HepG2 (cell line): ENCODE measurements at regions not wholly inside any gene's neighbourhood (a gene's known extent, or its start where the extent isn't known, plus 50 kb on each side); places are given as distances from the start of the nearest gene placed in this dataset.

ENCODE experiments used
- ATAC-seq: fragments of 200-7000 bp; cut with Tn5 transposase; 3 replicates; pipeline ENCODE4 v1.9.1; 2020; ENCODE audit warnings: mild to moderate bottlenecking, moderate library complexity
- BruUV-seq: library from RNA; stranded (reverse); fragments of 400-500 nt; replicated peaks from 2 replicates; lab custom pipeline; 2021; lab: Mats Ljungman, UMichigan
- CTCF ChIA-PET: fragments of 300-600 bp; formaldehyde crosslinking; extraction: SDS; loops from one replicate; lab custom pipeline; 2021; ENCODE audit warnings: low total read pairs, inconsistent platforms, low intra/inter-chr PET ratio; lab: Yijun Ruan, JAX
- POLR2A ChIA-PET: fragments of 350-600 bp; sonication (Branson Sonifier 250); formaldehyde crosslinking; loops from one replicate; lab custom pipeline; 2020; ENCODE audit warnings: antibody characterized with exemption, inconsistent platforms; lab: Yijun Ruan, JAX
- DNase-seq: peaks from one replicate; pipeline ENCODE4 v3.0.0-alpha.2; 2015; ENCODE audit warnings: low spot score
- FAIRE-seq: peaks from 3 replicates; lab custom pipeline; 2011; peaks lifted over from hg19 to GRCh38; lab: Jason Lieb, UNC
- H2AFZ ChIP-seq: one replicate; pipeline ENCODE4 v1.6.1; 2011; ENCODE audit warnings: low read length, inconsistent platforms
- H3K27ac ChIP-seq: fragments of 300-600 bp; 3 replicates; pipeline ENCODE4 v1.8.0; 2011; ENCODE audit warnings: mixed run types, mild to moderate bottlenecking, mixed read lengths, low read length, inconsistent platforms; ENCODE audit not compliant: insufficient read depth; ENCODE audit errors: extremely low read length
- H3K27me3 ChIP-seq, 2 experiments: fragments of 200-600 bp in 1 of 2; 2 replicates in 1 of 2; 3 replicates in 1 of 2; pipeline versions ENCODE4 v1.6.0 to v1.8.0; 2011; ENCODE audit warnings: low read length in 2 of 2, mild to moderate bottlenecking in 2 of 2, moderate library complexity in 2 of 2, inconsistent platforms in 1 of 2; ENCODE audit not compliant: insufficient read depth in 2 of 2, control insufficient read depth in 1 of 2
- H3K36me3 ChIP-seq, 2 experiments: fragments of 200-600 bp in 1 of 2; replicated peaks in 1 of 2; 2 replicates in 1 of 2; 3 replicates in 1 of 2; pipeline versions ENCODE4 v1.5.1 to v1.8.0; 2011; ENCODE audit warnings: low read length in 2 of 2, inconsistent platforms in 1 of 2; ENCODE audit not compliant: insufficient read depth in 2 of 2, control insufficient read depth in 1 of 2
- H3K4me1 ChIP-seq: 2 replicates; pipeline ENCODE4 v1.5.1; 2012; ENCODE audit warnings: low read length, inconsistent platforms; ENCODE audit not compliant: insufficient read depth
- H3K4me2 ChIP-seq: 2 replicates; pipeline ENCODE4 v1.6.0; 2011; ENCODE audit warnings: low read depth, low read length, inconsistent platforms
- H3K4me3 ChIP-seq, 3 experiments: fragments of 200-600 bp in 1 of 3; sonication (generic), shearing (Covaris generic) in 1 of 3; replicated peaks in 1 of 3; 2 replicates each; pipeline ENCODE4 v1.5.1; 2011 to 2016; ENCODE audit warnings: low read length in 3 of 3, inconsistent platforms in 2 of 3, low read depth in 2 of 3, mild to moderate bottlenecking in 2 of 3, control low read depth in 1 of 3, mixed read lengths in 1 of 3; ENCODE audit not compliant: insufficient read depth in 1 of 3
- H3K79me2 ChIP-seq: one replicate; pipeline ENCODE4 v1.6.1; 2011; ENCODE audit warnings: low read length, inconsistent platforms; ENCODE audit not compliant: insufficient read depth
- H3K9ac ChIP-seq: 2 replicates; pipeline ENCODE4 v1.6.0; 2011; ENCODE audit warnings: mild to moderate bottlenecking, low read depth, low read length, inconsistent platforms; ENCODE audit not compliant: insufficient read depth
- H3K9me3 ChIP-seq: 2 replicates; pipeline ENCODE4 v1.5.1; 2012; ENCODE audit warnings: mild to moderate bottlenecking, low read length
- H4K20me1 ChIP-seq: 2 replicates; pipeline ENCODE4 v1.6.0; 2011; ENCODE audit warnings: inconsistent platforms, mild to moderate bottlenecking, low read length, moderate library complexity; ENCODE audit not compliant: insufficient read depth
- DBP ChIP-seq: sonication (generic); formaldehyde crosslinking; IDR thresholded peaks from 2 replicates; pipeline ENCODE4 v1.4.0; 2020; ENCODE audit warnings: missing genetic modification reagents; ENCODE audit errors: not compliant biosample characterization
- GFI1 ChIP-seq: sonication (generic); formaldehyde crosslinking; IDR thresholded peaks from 2 replicates; pipeline ENCODE4 v1.5.0; 2020; ENCODE audit warnings: missing genetic modification reagents, mild to moderate bottlenecking, borderline replicate concordance
- MAX ChIP-seq: IDR thresholded peaks from 2 replicates; pipeline ENCODE4 v1.6.1; 2012; ENCODE audit warnings: inconsistent platforms
- MED8 ChIP-seq: sonication (generic); formaldehyde crosslinking; IDR thresholded peaks from 2 replicates; pipeline ENCODE4 v1.8.1; 2023; ENCODE audit warnings: mild to moderate bottlenecking, missing genetic modification reagents; ENCODE audit not compliant: insufficient replicate concordance
- YEATS2 ChIP-seq: sonication (generic); formaldehyde crosslinking; IDR thresholded peaks from 2 replicates; pipeline ENCODE4 v1.4.0; 2020; ENCODE audit warnings: missing genetic modification reagents, borderline replicate concordance
- ZBTB10 ChIP-seq: sonication (generic); formaldehyde crosslinking; IDR thresholded peaks from 2 replicates; pipeline ENCODE4 v1.4.0; 2020; ENCODE audit warnings: missing genetic modification reagents, borderline replicate concordance
- ZNF615 ChIP-seq: sonication (generic); formaldehyde crosslinking; IDR thresholded peaks from 2 replicates; pipeline ENCODE4 v1.5.0; 2020; ENCODE audit warnings: mild to moderate bottlenecking, missing genetic modification reagents, borderline replicate concordance
- ZNF678 ChIP-seq: sonication (generic); formaldehyde crosslinking; IDR thresholded peaks from 2 replicates; pipeline ENCODE4 v1.4.0; 2020; ENCODE audit warnings: mild to moderate bottlenecking, missing genetic modification reagents
- ZNF761 ChIP-seq: sonication (generic); formaldehyde crosslinking; conservative IDR thresholded peaks from 2 replicates; pipeline ENCODE4 v1.4.0; 2020; ENCODE audit warnings: mild to moderate bottlenecking, missing genetic modification reagents
- ZSCAN25 ChIP-seq: sonication (generic); formaldehyde crosslinking; IDR thresholded peaks from 2 replicates; pipeline ENCODE4 v1.8.0; 2022; ENCODE audit warnings: mild to moderate bottlenecking, missing genetic modification reagents
- WGBS: methylation state at CpG from one replicate; pipeline ENCODE4 v1.1.6; 2017; ENCODE audit warnings: low lambda C conversion rate; 5-methylcytosine and 5-hydroxymethylcytosine counted together
- in situ Hi-C: cut with HindIII; loops from 2 replicates; pipeline ENCODE4 v1.10.0; 2017; ENCODE audit warnings: low pct_unique_long_range_greater_than_20kb; ENCODE audit not compliant: extremely low pct_ligation_motif_present
- intact Hi-C: fragments of 100-400 bp; cut with micrococcal nuclease; formaldehyde crosslinking; loops from one replicate; pipeline ENCODE4 v1.10.0; 2022; ENCODE audit not compliant: unreplicated experiment

GRCh38 chr2:239832490-239833268 lies 192.5 kb downstream of the NDUFA10 start:
- no peak for ATAC-seq
- H3K79me2 ChIP-seq = no peaks in the 10 kb centered on the region
- CTCF ChIA-PET = no interaction called here
- no peak overlapping the region for H3K4me2 ChIP-seq
- no peaks in the 10 kb centered on the region; the same call in 1 of the 2 replicates for H4K20me1 ChIP-seq
- POLR2A ChIA-PET = no interaction called here
- H3K27me3 ChIP-seq = peaks cover 9 to 47% of the 10 kb centered on the region in 2 experiments
- no peaks in the 10 kb centered on the region for H3K9me3 ChIP-seq
- in situ Hi-C loops = no loop called here
- no peak overlapping the region for H3K9ac ChIP-seq
- intact Hi-C loops = no loop called here
- WGBS = 42% methylated on average over 16 of the region's 19 CpGs
- no peaks in the 10 kb centered on the region for H3K36me3 ChIP-seq
- no peak overlapping the region for H3K27ac ChIP-seq
- no TSS peak for BruUV-seq
- H3K4me1 ChIP-seq = no peaks in the 10 kb centered on the region
- H2AFZ ChIP-seq = no peak overlapping the region
- TF ChIP-seq ZNF678 (no peak), ZNF615 (CRISPR knock-in tag) (no peak), MED8 (no peak), ZSCAN25 (CRISPR knock-in tag) (no peak), ZNF761 (CRISPR knock-in tag) (no peak), ZBTB10 (CRISPR knock-in tag) (no peak), YEATS2 (CRISPR knock-in tag) (no peak), DBP (CRISPR knock-in tag) (no peak), MAX (no peak), GFI1 (CRISPR knock-in tag) (no peak)
- H3K4me3 ChIP-seq = no peak overlapping the region
- FAIRE-seq = no peak
- no peak for DNase-seq
